ENCODE measurements at regions not wholly inside any gene's neighbourhood (a gene's known extent, or its start where the extent isn't known, plus 50 kb on each side); places are given as distances from the start of the nearest gene placed in this dataset.

DNA sequence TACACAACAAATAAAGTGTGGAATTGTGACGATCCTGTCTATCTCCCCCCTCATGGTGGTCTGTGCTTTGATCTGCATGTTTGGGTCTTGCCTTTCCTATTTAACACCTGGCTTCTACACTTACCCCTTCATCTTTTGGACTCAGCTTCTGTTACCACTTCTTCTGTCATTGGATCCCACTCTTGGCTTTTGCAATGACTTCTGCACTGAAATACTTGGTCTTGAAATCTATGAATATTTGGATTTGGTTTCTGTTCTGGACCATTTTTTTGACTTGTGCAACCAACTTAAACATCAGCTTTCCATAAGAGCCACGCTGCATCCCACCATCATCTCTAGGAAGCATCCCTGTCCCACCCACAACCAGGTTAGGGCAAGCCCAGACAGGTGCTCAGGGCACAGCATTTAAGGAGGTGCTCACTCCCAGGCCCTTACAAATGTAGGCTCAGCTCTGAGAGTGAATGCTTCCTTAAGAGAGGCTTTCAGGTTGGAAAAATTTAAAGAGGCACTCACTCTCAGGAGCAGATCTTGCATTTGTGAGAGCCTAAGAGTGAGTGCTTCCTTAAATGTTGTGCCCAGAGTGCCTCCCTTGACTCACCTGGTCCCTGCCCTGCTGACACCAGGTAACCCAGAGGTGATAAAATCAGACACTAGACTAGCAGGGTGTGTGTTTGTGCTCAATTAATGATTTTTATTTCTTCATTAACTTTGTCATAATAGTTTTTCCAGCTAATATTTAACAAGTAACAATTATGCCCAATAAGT is 124.5 kb upstream of the SH3BP4 start:
- intact Hi-C loops (cut with micrococcal nuclease), result loop anchor here (10.0 kb wide), 1 partner anchor 128 kb away; the partner anchor contains the start of gene SH3BP4
- no peaks in the 10 kb centered on the region for H3F3A ChIP-seq (ENCODE audit: low read length, unreplicated experiment)
- ChIA-PET CTCF (no interaction called here), POLR2A (ENCODE audit: unreplicated experiment) (no interaction called here)
- H4K20me1 ChIP-seq (ENCODE audit: low read length), result no peaks in the 10 kb centered on the region
- H3K27me3 ChIP-seq (ENCODE audit: low read length), result no peaks in the 10 kb centered on the region
- no peak overlapping the region for H2AFZ ChIP-seq (ENCODE audit: low read length)
- no TSS peak for BruUV-seq (replicated peaks)
- H3K4me2 ChIP-seq (ENCODE audit: low read length), result no peak overlapping the region
- H3K9me3 ChIP-seq (ENCODE audit: low read length), result no peaks in the 10 kb centered on the region
- TF ChIP-seq EZH2 (IDR thresholded peaks at IDR 0.05; ENCODE audit: low read length, unreplicated experiment), result no peak
- no peak for TF ChIP-seq EZH2phosphoT487 (IDR thresholded peaks at IDR 0.05; ENCODE audit: borderline replicate concordance, low read length)
- TF ChIP-seq CTCF (conservative IDR thresholded peaks at IDR 0.05; ENCODE audit: low read depth, low read length), result no peak
- H3K79me2 ChIP-seq (ENCODE audit: low read length), result no peaks in the 10 kb centered on the region
- ATAC-seq (no peak), DNase-seq (no peak)
- H3K27ac ChIP-seq (ENCODE audit: low read length), result no peak overlapping the region
- H3K4me3 ChIP-seq (ENCODE audit: low read length), result no peak overlapping the region
- H3K9me2 ChIP-seq (replicated peaks; ENCODE audit: low read length), result no peaks in the 10 kb centered on the region
- H3K36me3 ChIP-seq (ENCODE audit: low read depth, low read length), result no peaks in the 10 kb centered on the region
- H3K9ac ChIP-seq (ENCODE audit: low read length), result no peak overlapping the region
- peaks cover 19% of the 10 kb centered on the region for H3K4me1 ChIP-seq (ENCODE audit: insufficient read depth, low read length)

DNA sequence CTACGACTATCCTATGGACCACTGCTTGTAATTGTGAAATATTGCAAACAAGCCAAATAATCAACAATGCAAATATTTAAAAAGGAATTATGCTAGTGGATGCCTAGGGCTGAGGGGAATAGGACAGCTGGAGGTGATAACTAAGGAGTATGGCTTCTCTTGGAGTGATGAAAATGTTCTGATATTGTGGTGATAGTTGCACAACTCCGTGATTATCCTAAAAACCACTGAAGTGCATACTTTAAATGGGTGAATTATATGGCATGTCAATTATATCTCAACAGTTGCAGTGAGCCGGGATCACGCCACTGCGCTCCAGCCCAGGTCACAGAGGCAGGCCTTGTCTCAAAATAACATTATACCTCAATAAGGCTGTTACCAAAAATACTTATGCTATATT is 125.1 kb upstream of the SH3BP4 start:
- Histone ChIP-seq H3K27ac (ENCODE audit: low read length) (no peak overlapping the region), H3K4me1 (ENCODE audit: insufficient read depth, low read length) (peaks cover 19% of the 10 kb centered on the region), H4K20me1 (ENCODE audit: low read length) (no peaks in the 10 kb centered on the region), H3K79me2 (ENCODE audit: low read length) (no peaks in the 10 kb centered on the region), H3K4me3 (ENCODE audit: low read length) (no peak overlapping the region), H3K27me3 (ENCODE audit: low read length) (no peaks in the 10 kb centered on the region), H2AFZ (ENCODE audit: low read length) (no peak overlapping the region), H3K9ac (ENCODE audit: low read length) (no peak overlapping the region), H3K9me3 (ENCODE audit: low read length) (no peaks in the 10 kb centered on the region), H3F3A (ENCODE audit: low read length, unreplicated experiment) (no peaks in the 10 kb centered on the region), H3K36me3 (ENCODE audit: low read depth, low read length) (no peaks in the 10 kb centered on the region), H3K9me2 (replicated peaks; ENCODE audit: low read length) (no peaks in the 10 kb centered on the region), H3K4me2 (ENCODE audit: low read length) (no peak overlapping the region)
- POLR2A ChIA-PET (ENCODE audit: unreplicated experiment), result no interaction called here
- no TSS peak for BruUV-seq (replicated peaks)
- CTCF ChIA-PET, result no interaction called here
- no peak for DNase-seq
- TF ChIP-seq EZH2 (IDR thresholded peaks at IDR 0.05; ENCODE audit: low read length, unreplicated experiment), result no peak
- no peak for TF ChIP-seq EZH2phosphoT487 (IDR thresholded peaks at IDR 0.05; ENCODE audit: borderline replicate concordance, low read length)
- TF ChIP-seq CTCF (conservative IDR thresholded peaks at IDR 0.05; ENCODE audit: low read depth, low read length), result no peak
- intact Hi-C loops (cut with micrococcal nuclease), result loop anchor here (10.0 kb wide), 1 partner anchor 128 kb away; the partner anchor contains the start of gene SH3BP4
- no peak for ATAC-seq

DNA sequence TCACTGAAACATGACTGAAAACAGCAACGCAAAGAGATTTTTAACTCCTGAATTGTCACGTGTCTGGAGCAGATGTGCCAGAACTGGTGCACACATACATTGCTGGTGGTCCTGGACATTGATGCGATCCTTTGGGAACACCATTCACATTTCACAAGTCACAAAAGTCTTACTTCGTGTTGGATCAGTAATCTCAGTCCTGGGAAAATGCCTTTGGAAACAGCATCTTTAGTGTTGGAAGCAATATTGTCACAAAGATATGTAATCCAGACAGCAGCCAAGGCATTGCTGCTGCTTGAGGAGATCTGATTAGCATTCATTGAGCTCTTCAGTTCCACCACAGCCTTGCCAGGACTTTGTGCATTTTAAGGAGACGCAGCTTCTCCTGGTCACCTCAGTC is 126.2 kb upstream of the SH3BP4 start:
- TF ChIP-seq EZH2 (IDR thresholded peaks at IDR 0.05; ENCODE audit: low read length, unreplicated experiment) (no peak), CTCF (conservative IDR thresholded peaks at IDR 0.05; ENCODE audit: low read depth, low read length) (no peak), EZH2phosphoT487 (IDR thresholded peaks at IDR 0.05; ENCODE audit: borderline replicate concordance, low read length) (no peak)
- no peaks in the 10 kb centered on the region for H3K9me2 ChIP-seq (replicated peaks; ENCODE audit: low read length)
- ChIA-PET POLR2A (ENCODE audit: unreplicated experiment) (no interaction called here), CTCF (no interaction called here)
- no peak overlapping the region for H3K27ac ChIP-seq (ENCODE audit: low read length)
- no peaks in the 10 kb centered on the region for H4K20me1 ChIP-seq (ENCODE audit: low read length)
- H3K4me1 ChIP-seq (ENCODE audit: insufficient read depth, low read length), result peaks cover 19% of the 10 kb centered on the region
- H3K4me2 ChIP-seq (ENCODE audit: low read length), result no peak overlapping the region
- no peaks in the 10 kb centered on the region for H3F3A ChIP-seq (ENCODE audit: low read length, unreplicated experiment)
- no TSS peak for BruUV-seq (replicated peaks)
- H3K79me2 ChIP-seq (ENCODE audit: low read length), result no peaks in the 10 kb centered on the region
- intact Hi-C loops (cut with micrococcal nuclease), result loop anchor here (10.0 kb wide), 1 partner anchor 129 kb away; the partner anchor contains the start of gene SH3BP4
- no peak overlapping the region for H2AFZ ChIP-seq (ENCODE audit: low read length)
- H3K27me3 ChIP-seq (ENCODE audit: low read length), result no peaks in the 10 kb centered on the region
- no peak overlapping the region for H3K4me3 ChIP-seq (ENCODE audit: low read length)
- H3K36me3 ChIP-seq (ENCODE audit: low read depth, low read length), result no peaks in the 10 kb centered on the region
- ATAC-seq (no peak), DNase-seq (no peak)
- no peaks in the 10 kb centered on the region for H3K9me3 ChIP-seq (ENCODE audit: low read length)
- H3K9ac ChIP-seq (ENCODE audit: low read length), result no peak overlapping the region
